DLD1 (cell line): ENCODE measurements at regions not wholly inside any gene's neighbourhood (a gene's known extent, or its start where the extent isn't known, plus 50 kb on each side); places are given as distances from the start of the nearest gene placed in this dataset.

Experiments used
- in situ Hi-C: cut with HindIII; loops from 2 replicates; pipeline ENCODE4 v1.10.0; 2017; ENCODE audit warnings: low sequenced_read_pairs

- in situ Hi-C loops = no loop called here
Observed at GRCh38 chr14:31992011-31992447, 85.1 kb upstream of the ARHGAP5 start.

- in situ Hi-C loops = no loop called here
Observed at GRCh38 chr14:31993521-31993951, 83.6 kb upstream of the ARHGAP5 start.

DNA sequence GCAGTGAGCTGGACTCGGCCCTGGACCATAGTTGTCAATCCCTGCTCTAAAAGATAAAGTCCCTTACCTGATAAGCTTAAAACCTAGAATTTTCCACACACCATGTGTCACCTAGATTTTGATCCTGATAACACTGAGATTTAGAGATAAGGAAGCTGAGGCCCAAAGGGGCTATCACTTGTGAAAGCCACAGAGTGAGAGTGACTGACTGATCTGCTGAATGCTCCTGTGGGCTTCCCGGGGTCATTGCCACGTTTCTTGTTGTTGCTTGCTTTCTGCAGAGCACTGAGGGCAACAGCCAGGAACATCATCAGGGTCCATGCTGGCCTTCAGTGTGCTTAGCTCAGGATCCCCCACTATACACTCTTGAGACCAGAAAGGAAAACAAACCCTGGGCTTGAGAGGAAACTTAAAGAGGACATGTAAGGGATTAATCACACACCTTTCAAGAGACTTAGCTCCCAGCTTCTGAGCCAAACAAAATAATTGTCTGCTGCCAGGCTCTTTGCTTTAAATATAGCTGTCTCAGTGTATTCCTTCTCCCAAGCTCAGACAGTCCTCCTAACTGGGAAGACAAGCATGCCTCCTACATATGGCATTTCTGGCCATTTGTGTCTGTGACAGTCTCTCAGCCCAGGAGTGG, 82.6 kb upstream of the ARHGAP5 start:
- in situ Hi-C loops = no loop called here

- in situ Hi-C loops = no loop called here
Observed at GRCh38 chr14:32003585-32003984, 73.5 kb upstream of the ARHGAP5 start.

- in situ Hi-C loops = no loop called here
Observed at GRCh38 chr14:32004300-32004699, 72.8 kb upstream of the ARHGAP5 start.

- in situ Hi-C loops = no loop called here
Observed at GRCh38 chr14:32005628-32006027, 71.5 kb upstream of the ARHGAP5 start.

DNA sequence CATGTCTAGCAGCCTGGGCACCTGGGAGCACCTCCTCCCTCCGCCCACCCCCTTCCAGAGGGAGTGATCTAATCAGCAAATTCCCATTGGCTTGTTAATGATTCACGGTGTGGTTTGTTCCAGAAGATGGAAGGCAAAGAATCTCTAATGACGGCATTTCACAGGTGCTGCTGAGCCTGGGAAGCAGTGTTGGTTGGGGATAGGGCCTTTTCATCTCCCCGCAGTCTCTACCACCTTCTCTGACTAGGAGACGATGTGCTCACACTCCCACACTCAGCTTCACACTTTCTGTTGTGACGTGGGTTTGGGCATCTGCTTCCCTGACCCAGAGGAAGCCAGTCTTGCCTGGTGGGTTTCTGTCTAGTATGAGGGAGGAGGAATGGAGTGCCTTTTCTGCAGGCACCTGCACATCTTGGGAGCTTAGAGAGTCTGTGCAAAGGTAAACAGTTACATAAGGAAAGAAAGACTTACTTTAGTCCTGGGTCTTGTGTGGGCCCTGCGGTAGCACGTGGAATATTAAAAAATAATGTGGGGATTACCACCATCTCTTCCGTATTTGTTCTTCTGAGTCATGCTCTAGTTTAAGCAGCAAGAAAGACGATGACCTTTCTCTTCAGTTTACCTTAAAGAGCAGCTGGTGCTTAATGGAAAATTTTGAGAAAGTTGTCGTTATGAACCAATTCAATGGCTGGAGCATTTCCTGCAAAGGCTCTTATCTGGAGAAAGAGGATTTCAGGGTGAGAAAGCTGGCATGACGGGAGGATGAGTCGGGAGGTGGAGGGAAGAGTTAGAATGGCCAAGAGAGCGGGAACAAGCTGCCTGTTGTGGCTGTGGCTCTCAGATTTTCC, 70.6 kb upstream of the ARHGAP5 start:
- in situ Hi-C loops = no loop called here

GRCh38 chr14:32007755-32008362, 69.2 kb upstream of the ARHGAP5 start:
- in situ Hi-C loops = no loop called here

- in situ Hi-C loops = no loop called here
Observed at GRCh38 chr14:32008602-32009193, 68.4 kb upstream of the ARHGAP5 start.

- in situ Hi-C loops = no loop called here
Observed at GRCh38 chr14:32009221-32009975, 67.7 kb upstream of the ARHGAP5 start.

DNA sequence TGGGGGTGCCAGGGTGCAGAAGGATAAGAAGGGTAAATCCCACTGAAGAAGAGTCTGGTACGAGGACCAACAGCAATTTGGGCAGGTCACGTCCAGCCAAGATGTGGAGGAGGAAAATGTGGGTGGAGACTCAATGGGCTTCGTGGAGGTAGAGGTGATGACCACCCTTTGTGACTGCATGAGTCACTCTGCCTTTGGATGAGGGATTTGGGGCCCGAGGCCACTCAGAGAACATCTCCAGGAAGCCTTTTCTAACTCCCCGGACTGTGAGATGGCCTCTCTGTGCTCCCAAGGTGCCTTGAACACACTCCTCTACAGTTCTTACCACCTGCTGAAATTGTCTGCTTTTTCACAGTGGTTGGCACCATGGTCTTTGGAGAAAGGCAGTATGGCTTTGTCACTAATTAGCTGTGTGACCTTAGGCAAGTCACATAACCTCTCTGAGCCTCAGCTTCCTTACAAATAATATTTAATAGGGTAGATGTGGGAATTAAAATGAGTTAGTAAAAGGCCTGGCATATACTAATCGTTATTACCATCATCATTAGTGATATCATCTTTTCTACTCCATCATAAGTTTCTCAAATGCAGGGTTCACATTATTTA, 67.0 kb upstream of the ARHGAP5 start:
- in situ Hi-C loops = no loop called here

DNA sequence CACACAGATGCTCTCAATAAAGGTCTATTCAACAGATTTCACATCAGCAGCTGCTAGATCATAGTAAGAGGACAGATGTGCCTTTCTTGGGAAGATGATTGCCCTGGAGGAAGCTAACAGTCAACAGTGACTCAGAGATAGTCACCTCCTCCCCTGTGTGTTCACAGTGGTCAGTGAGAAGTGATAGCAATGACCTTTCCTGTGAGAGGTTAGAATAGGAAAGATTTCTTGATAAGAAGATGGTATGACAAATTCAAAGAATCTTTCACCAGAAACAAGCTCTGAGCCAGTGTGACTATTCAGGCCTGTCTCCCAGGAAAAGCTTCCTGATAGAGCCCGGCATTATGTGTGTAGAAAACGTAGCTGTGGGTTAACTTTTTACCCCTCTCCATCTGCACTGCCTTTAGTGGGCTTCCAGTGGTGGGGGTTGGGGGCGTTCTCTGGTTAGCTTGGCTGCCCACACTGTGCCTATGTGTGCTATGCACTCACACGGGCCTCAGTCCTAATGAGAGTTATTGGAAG, 66.4 kb upstream of the ARHGAP5 start:
- in situ Hi-C loops = no loop called here

DNA sequence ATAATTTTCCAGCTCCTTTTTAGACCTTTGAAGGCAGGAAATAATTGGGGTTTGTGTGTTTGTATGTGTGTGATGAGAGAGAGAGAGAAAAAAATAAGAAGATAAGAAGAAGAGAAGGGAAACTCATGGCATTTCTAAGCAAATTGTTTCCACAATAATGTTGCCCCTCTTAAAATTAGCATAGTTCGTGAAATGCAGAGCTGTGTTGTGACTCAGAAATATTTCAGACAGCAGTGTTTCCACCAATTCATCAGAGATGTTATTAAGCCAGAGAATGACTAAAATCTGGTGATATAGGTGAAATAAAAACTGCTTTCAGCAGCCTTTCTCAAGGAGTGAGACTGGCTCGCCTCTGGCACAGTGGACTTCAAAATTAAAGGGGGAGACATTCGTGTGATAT, 65.9 kb upstream of the ARHGAP5 start:
- in situ Hi-C loops = no loop called here

DNA sequence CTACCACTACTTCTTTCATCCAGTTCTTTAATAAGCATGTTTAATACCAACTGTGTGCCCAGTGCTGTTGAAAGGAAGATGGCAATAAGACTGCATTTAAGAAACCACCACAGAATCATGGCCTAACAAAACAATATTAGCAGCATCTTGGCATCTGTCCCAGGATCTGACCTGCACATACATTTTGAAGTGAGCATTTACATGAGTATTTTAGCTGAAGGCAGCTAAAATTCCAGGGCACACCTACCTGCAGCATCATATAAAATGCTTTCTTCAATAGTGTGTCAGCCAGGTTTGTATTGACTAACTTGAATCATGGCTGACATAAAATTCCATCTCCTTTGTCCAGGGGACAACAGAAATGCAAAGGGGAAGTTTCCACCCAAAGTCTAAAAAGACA, 65.0 kb upstream of the ARHGAP5 start:
- in situ Hi-C loops = no loop called here

- in situ Hi-C loops = no loop called here
Observed at GRCh38 chr14:32012571-32012970, 64.5 kb upstream of the ARHGAP5 start.

DNA sequence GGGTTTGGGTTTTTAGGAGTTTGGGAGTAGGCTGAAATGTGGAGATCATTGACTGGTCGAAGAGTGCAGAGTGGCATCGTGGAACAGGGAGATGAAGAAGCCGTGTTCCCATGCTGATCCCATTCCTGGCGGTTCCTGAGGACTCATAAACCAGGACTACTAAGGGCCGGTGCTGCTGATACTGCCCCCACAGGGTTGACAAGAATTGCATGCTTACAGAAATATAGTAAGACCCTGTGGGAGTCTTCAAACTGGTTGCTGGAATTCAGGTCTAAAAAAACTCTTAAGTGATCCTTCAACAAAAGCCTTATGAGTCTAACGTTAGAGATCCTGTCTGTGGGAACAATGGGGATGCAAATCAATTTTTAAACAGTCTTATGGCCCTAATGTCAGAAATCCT, 64.0 kb upstream of the ARHGAP5 start:
- in situ Hi-C loops = no loop called here

- in situ Hi-C loops = no loop called here
Observed at GRCh38 chr14:32014057-32014456, 63.0 kb upstream of the ARHGAP5 start.

- in situ Hi-C loops = no loop called here
Observed at GRCh38 chr14:32014498-32014897, 62.6 kb upstream of the ARHGAP5 start.

DNA sequence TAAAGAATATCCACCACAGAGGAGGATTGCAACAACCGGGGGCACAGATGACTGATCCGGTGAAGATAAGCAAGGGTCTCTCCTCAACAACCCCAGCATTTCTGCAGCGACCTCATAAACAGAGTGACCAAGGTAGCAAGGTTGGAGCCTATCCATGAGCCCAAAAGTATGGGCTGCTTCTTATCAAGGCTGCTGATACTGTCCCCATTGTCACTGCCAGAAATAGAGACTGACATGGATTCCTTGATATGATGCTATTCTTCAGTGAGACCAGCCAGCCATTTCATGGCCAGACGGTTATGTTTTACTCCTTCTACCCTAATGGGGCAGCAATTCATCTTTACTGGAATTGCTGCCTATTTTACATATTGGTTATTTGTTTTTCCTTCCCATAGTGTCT, 61.9 kb upstream of the ARHGAP5 start:
- in situ Hi-C loops = no loop called here

DNA sequence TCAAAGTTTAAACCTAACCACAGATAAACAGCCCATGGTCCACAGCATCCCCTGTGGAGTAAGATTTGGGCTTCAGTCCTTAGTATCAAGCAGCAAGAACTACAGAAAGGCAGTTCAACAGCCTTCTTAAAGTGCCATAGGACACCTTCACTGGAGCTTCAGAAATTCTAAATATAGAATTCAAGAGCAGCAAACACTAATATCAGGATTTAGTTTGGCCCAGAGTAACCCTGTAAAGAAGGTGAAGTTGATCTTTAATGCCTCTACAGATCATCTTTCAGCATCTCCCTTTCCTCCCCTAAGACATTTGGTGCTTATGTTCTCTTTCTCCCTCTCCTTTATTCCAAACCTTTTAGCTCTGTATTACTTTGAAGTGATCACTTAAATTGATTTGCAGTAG, 59.5 kb upstream of the ARHGAP5 start:
- in situ Hi-C loops = no loop called here
